Chondrocyte (in vitro differentiated cells): ENCODE measurements at regions not wholly inside any gene's neighbourhood (a gene's known extent, or its start where the extent isn't known, plus 50 kb on each side); places are given as distances from the start of the nearest gene placed in this dataset.

ENCODE experiments used
- DNase-seq: peaks from one replicate; pipeline ENCODE4 v3.0.0; 2021; ENCODE audit warnings: mixed read lengths, low spot score
- H3K27ac Mint-ChIP-seq: one replicate; pipeline ENCODE4 v1.8.0; 2021; ENCODE audit warnings: mild to moderate bottlenecking, moderate library complexity, mixed read lengths; ENCODE audit not compliant: unreplicated experiment
- H3K27me3 Mint-ChIP-seq: 2 replicates; pipeline ENCODE4 v1.8.0; 2021; ENCODE audit warnings: low read depth, mixed read lengths
- H3K36me3 Mint-ChIP-seq: 2 replicates; pipeline ENCODE4 v1.8.0; 2021; ENCODE audit warnings: low read depth, mixed read lengths
- H3K4me1 Mint-ChIP-seq: 2 replicates; pipeline ENCODE4 v1.8.0; 2021; ENCODE audit warnings: low read depth, mild to moderate bottlenecking, mixed read lengths
- H3K4me3 Mint-ChIP-seq: one replicate; pipeline ENCODE4 v1.8.0; 2021; ENCODE audit warnings: mild to moderate bottlenecking, moderate library complexity, mixed read lengths; ENCODE audit not compliant: unreplicated experiment
- H3K9me3 Mint-ChIP-seq: 2 replicates; pipeline ENCODE4 v1.8.0; 2021; ENCODE audit warnings: low read depth, mixed read lengths
- CTCF ChIP-seq: fragments of 200-600 bp; sonication (generic); IDR thresholded peaks from 2 replicates; pipeline ENCODE4 v1.5.0; 2021; ENCODE audit warnings: antibody characterized with exemption, mild to moderate bottlenecking, moderate library complexity

- TF ChIP-seq CTCF = no peak
- DNase-seq = no peak
- Mint-ChIP-seq H3K4me1 (no peaks in the 10 kb centered on the region), H3K36me3 (no peaks in the 10 kb centered on the region), H3K27ac (no peak overlapping the region), H3K9me3 (no peaks in the 10 kb centered on the region), H3K4me3 (no peak overlapping the region), H3K27me3 (no peaks in the 10 kb centered on the region)
These were observed 193.1 kb upstream of the TBX3 start for GRCh38 chr12:114876968-114877680.

- TF ChIP-seq CTCF = no peak
- no peaks in the 10 kb centered on the region for H3K36me3 Mint-ChIP-seq
- no peaks in the 10 kb centered on the region for H3K9me3 Mint-ChIP-seq
- H3K4me1 Mint-ChIP-seq = no peaks in the 10 kb centered on the region
- H3K27ac Mint-ChIP-seq = no peak overlapping the region
- H3K4me3 Mint-ChIP-seq = no peak overlapping the region
- no peak for DNase-seq
- H3K27me3 Mint-ChIP-seq = peaks cover 3% of the 10 kb centered on the region
These were observed 191.3 kb upstream of the TBX3 start for GRCh38 chr12:114875313-114875712.

DNA sequence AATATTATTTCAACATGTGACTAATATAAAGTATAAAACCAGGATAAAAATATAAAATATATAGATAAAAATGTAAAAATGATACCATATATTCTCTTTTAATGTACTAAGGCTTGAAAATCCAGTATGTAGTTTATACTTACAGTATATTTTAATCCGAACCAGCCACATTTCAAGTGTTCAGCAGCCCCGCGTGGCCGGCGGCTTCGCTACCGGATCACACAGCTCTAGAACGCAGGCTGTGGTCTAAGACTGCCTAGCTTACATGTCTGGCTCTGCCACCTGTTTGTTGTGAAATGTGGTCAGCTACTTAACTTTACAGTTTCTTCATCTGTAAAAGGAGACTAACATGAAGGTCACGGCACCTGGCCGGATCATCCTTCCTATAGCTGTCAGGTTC is 189.7 kb upstream of the TBX3 start:
- H3K9me3 Mint-ChIP-seq = no peaks in the 10 kb centered on the region
- H3K27me3 Mint-ChIP-seq = peaks cover 8% of the 10 kb centered on the region
- TF ChIP-seq CTCF = no peak
- no peak overlapping the region for H3K4me3 Mint-ChIP-seq
- no peaks in the 10 kb centered on the region for H3K36me3 Mint-ChIP-seq
- no peak overlapping the region for H3K27ac Mint-ChIP-seq
- DNase-seq = no peak
- H3K4me1 Mint-ChIP-seq = no peaks in the 10 kb centered on the region

GRCh38 chr12:114868995-114869834 is 185.2 kb upstream of the TBX3 start:
- Mint-ChIP-seq H3K9me3 (no peaks in the 10 kb centered on the region), H3K4me3 (no peak overlapping the region), H3K27me3 (peaks cover 13% of the 10 kb centered on the region), H3K27ac (no peak overlapping the region), H3K36me3 (no peaks in the 10 kb centered on the region), H3K4me1 (no peaks in the 10 kb centered on the region)
- TF ChIP-seq CTCF = no peak
- DNase-seq = no peak

DNA sequence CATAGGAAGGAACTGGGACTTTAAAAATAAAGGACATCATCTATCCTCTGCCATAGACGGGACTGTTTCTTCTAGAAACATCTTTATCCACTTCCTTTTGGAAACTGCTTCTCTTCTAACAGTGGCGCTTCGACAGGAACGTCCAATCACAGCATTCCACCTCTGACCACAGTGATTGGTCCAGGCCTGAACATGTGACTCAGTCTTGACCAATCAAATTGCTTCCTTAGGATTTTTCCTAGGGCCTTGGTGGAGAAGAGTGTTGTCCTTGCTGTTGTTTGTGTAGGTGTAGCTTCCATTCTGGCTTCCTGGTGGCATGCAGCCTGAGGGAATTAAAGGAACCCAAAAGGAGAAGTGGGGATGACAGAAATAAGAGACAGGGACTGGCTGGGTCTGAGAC is 182.4 kb upstream of the TBX3 start:
- no peak for DNase-seq
- no peak for TF ChIP-seq CTCF
- no peaks in the 10 kb centered on the region for H3K36me3 Mint-ChIP-seq
- no peaks in the 10 kb centered on the region for H3K9me3 Mint-ChIP-seq
- peaks cover 13% of the 10 kb centered on the region for H3K27me3 Mint-ChIP-seq
- no peak overlapping the region for H3K27ac Mint-ChIP-seq
- no peaks in the 10 kb centered on the region for H3K4me1 Mint-ChIP-seq
- no peak overlapping the region for H3K4me3 Mint-ChIP-seq
